ENCODE measurements at regions not wholly inside any gene's neighbourhood (a gene's known extent, or its start where the extent isn't known, plus 50 kb on each side); places are given as distances from the start of the nearest gene placed in this dataset.

DNA sequence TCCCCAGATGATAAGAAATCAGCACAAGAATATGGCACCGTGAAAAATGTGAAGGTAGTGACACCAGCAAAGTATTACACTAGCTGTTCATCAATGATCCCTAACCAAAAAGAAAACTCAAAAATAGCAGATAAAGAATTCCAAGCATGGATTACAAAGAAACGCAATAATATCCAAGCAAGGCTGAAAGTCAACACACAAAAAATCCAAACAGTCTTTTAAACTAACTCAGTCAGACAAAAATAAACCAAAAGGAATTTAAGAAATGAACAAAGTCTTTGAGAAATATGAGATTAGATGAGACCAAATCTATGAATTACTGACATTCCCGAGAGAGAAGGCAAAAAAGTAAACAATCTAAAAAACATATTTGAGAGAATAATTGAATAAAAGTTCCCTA is 976.1 kb upstream of the MAP3K7 start:
- Mint-ChIP-seq H3K4me3 (no peak overlapping the region), H3K27me3 (ENCODE audit: low read depth in 3 of 3) (peaks cover 0 to 3% (median 0%) of the 10 kb centered on the region in 3 donors)

DNA sequence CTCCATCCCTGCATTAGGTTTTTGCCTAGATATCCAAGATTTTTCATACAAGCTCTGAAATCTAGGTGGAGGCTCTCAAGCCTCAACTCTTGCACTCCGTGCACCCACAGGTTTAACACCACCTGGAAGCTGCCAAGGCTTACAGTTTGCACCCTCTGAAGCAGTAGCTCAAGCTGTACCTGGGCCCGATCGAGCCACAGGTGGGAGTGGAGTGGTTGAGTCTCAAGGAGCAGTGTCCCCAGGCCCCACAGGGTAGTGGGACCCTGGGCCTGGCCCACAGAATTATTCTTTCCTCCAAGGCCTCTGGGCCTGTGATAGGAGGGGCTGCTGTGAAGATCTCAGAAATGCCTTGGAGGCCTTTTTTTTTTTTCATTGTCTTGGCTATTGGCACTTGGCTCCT is 973.5 kb upstream of the MAP3K7 start:
- no peaks in the 10 kb centered on the region for H3K79me2 ChIP-seq (ENCODE audit: insufficient read depth, low read length)
- peaks cover 8 to 15% of the 10 kb centered on the region in 2 donors for H3K9me3 ChIP-seq (replicated peaks in 1 of 2; ENCODE audit: control insufficient read depth in 1 of 2, insufficient read depth in 1 of 2, low read length in 2 of 2)
- no peak overlapping the region for H3K4me2 ChIP-seq (replicated peaks; ENCODE audit: extremely low read depth, low read length, poor library complexity, severe bottlenecking)
- H3K27me3 Mint-ChIP-seq (ENCODE audit: low read depth in 3 of 3) = peaks cover 0 to 3% (median 0%) of the 10 kb centered on the region in 3 donors
- H3K36me3 Mint-ChIP-seq = no peaks in the 10 kb centered on the region
- H3K9me3 Mint-ChIP-seq = peaks cover 2 to 19% (median 3%) of the 10 kb centered on the region in 7 donors
- no peaks in the 10 kb centered on the region for H4K20me1 ChIP-seq (ENCODE audit: insufficient read depth, low read length)
- TF ChIP-seq, protein P1, sequence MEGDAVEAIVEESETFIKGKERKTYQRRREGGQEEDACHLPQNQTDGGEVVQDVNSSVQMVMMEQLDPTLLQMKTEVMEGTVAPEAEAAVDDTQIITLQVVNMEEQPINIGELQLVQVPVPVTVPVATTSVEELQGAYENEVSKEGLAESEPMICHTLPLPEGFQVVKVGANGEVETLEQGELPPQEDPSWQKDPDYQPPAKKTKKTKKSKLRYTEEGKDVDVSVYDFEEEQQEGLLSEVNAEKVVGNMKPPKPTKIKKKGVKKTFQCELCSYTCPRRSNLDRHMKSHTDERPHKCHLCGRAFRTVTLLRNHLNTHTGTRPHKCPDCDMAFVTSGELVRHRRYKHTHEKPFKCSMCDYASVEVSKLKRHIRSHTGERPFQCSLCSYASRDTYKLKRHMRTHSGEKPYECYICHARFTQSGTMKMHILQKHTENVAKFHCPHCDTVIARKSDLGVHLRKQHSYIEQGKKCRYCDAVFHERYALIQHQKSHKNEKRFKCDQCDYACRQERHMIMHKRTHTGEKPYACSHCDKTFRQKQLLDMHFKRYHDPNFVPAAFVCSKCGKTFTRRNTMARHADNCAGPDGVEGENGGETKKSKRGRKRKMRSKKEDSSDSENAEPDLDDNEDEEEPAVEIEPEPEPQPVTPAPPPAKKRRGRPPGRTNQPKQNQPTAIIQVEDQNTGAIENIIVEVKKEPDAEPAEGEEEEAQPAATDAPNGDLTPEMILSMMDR (IDR thresholded peaks at IDR 0.05) = no peak
- H3K4me1 ChIP-seq (ENCODE audit: control insufficient read depth in 1 of 2, insufficient read depth in 2 of 2, low read length in 2 of 2) = no peaks in the 10 kb centered on the region
- intact Hi-C loops (cut with micrococcal nuclease) = no loop called here
- no peaks in the 10 kb centered on the region for H3K36me3 ChIP-seq (replicated peaks in 1 of 2; ENCODE audit: control insufficient read depth in 1 of 2, insufficient read depth in 2 of 2, low read length in 2 of 2)
- no peak overlapping the region for H3K4me3 ChIP-seq (replicated peaks in 1 of 3; ENCODE audit: low read depth in 2 of 3, low read length in 3 of 3)
- no peaks in the 10 kb centered on the region for H3K27me3 ChIP-seq (ENCODE audit: control insufficient read depth in 2 of 2, insufficient read depth in 2 of 2, low read length in 2 of 2)
- H3K27ac ChIP-seq (ENCODE audit: low read depth in 1 of 2, low read length in 2 of 2) = no peak overlapping the region
- WGBS (ENCODE audit: insufficient coverage) = 82% methylated on average over 2 of the region's 3 CpGs
- H3K4me3 Mint-ChIP-seq = no peak overlapping the region
- DNase-seq = no peak
- no peaks in the 10 kb centered on the region for H3K4me1 Mint-ChIP-seq
- no peak overlapping the region for H2AFZ ChIP-seq (ENCODE audit: insufficient read depth, low read depth, low read length, poor library complexity, severe bottlenecking)
- H3K27ac Mint-ChIP-seq = no peak overlapping the region
- H3K9ac ChIP-seq (ENCODE audit: insufficient read depth, low read length, poor library complexity, severe bottlenecking) = no peak overlapping the region

More for the DNA sequence above, 976.1 kb upstream of the MAP3K7 start:
- Histone ChIP-seq H3K27ac (ENCODE audit: low read depth in 1 of 2, low read length in 2 of 2) (no peak overlapping the region), H3K9me3 (replicated peaks in 1 of 2; ENCODE audit: control insufficient read depth in 1 of 2, insufficient read depth in 1 of 2, low read length in 2 of 2) (peaks cover 8 to 15% of the 10 kb centered on the region in 2 donors), H3K9ac (ENCODE audit: insufficient read depth, low read length, poor library complexity, severe bottlenecking) (no peak overlapping the region), H3K36me3 (replicated peaks in 1 of 2; ENCODE audit: control insufficient read depth in 1 of 2, insufficient read depth in 2 of 2, low read length in 2 of 2) (no peaks in the 10 kb centered on the region), H3K4me3 (replicated peaks in 1 of 3; ENCODE audit: low read depth in 2 of 3, low read length in 3 of 3) (no peak overlapping the region), H4K20me1 (ENCODE audit: insufficient read depth, low read length) (no peaks in the 10 kb centered on the region), H3K27me3 (ENCODE audit: control insufficient read depth in 2 of 2, insufficient read depth in 2 of 2, low read length in 2 of 2) (no peaks in the 10 kb centered on the region), H3K4me1 (ENCODE audit: control insufficient read depth in 1 of 2, insufficient read depth in 2 of 2, low read length in 2 of 2) (no peaks in the 10 kb centered on the region), H3K79me2 (ENCODE audit: insufficient read depth, low read length) (no peaks in the 10 kb centered on the region), H3K4me2 (replicated peaks; ENCODE audit: extremely low read depth, low read length, poor library complexity, severe bottlenecking) (no peak overlapping the region), H2AFZ (ENCODE audit: insufficient read depth, low read depth, low read length, poor library complexity, severe bottlenecking) (no peak overlapping the region)
- intact Hi-C loops (cut with micrococcal nuclease) = no loop called here
- TF ChIP-seq, protein P1 (IDR thresholded peaks at IDR 0.05) = no peak
- Mint-ChIP-seq H3K9me3 (peaks cover 2 to 19% (median 3%) of the 10 kb centered on the region in 7 donors), H3K36me3 (no peaks in the 10 kb centered on the region), H3K4me1 (no peaks in the 10 kb centered on the region), H3K27ac (no peak overlapping the region)
- no peak for DNase-seq
- no CpG with 5 or more reads among the region's 3 CpGs for WGBS (ENCODE audit: insufficient coverage)
